ENCODE measurements at regions not wholly inside any gene's neighbourhood (a gene's known extent, or its start where the extent isn't known, plus 50 kb on each side); places are given as distances from the start of the nearest gene placed in this dataset.

- no peak for DNase-seq
Measured at GRCh38 chr4:128600410-128600809, 209.1 kb upstream of the JADE1 start.

- DNase-seq = no peak
Measured at GRCh38 chr4:128597500-128597899, 212.0 kb upstream of the JADE1 start.

GRCh38 chr4:128596853-128597252 lies 212.6 kb upstream of the JADE1 start:
- no peak for DNase-seq

- DNase-seq = no peak
Measured at GRCh38 chr4:128596115-128596514, 213.4 kb upstream of the JADE1 start.

- DNase-seq = no peak
Measured at GRCh38 chr4:128591482-128591881, 218.0 kb upstream of the JADE1 start.

GRCh38 chr4:128590773-128591172 lies 218.7 kb upstream of the JADE1 start:
- DNase-seq = no peak

GRCh38 chr4:128590034-128590740 lies 219.3 kb upstream of the JADE1 start:
- no peak for DNase-seq

GRCh38 chr4:128589384-128589965 lies 220.0 kb upstream of the JADE1 start:
- no peak for DNase-seq

GRCh38 chr4:128587382-128587781 lies 222.1 kb upstream of the JADE1 start:
- no peak for DNase-seq

GRCh38 chr4:128583753-128584712 lies 225.5 kb upstream of the JADE1 start:
- no peak for DNase-seq

- DNase-seq = no peak
Measured at GRCh38 chr4:128582427-128582870, 227.1 kb upstream of the JADE1 start.

- DNase-seq = no peak
Measured at GRCh38 chr4:128579154-128579853, 230.2 kb upstream of the JADE1 start.

GRCh38 chr4:128574706-128575105 lies 234.8 kb upstream of the JADE1 start:
- DNase-seq = peak; percentile 74

GRCh38 chr4:128573781-128574508 lies 235.6 kb upstream of the JADE1 start:
- no peak for DNase-seq

GRCh38 chr4:128572778-128573241 lies 236.7 kb upstream of the JADE1 start:
- no peak for DNase-seq

GRCh38 chr4:128571747-128572146 lies 237.8 kb upstream of the JADE1 start:
- no peak for DNase-seq

- DNase-seq = no peak
Measured at GRCh38 chr4:128570387-128570975, 239.0 kb upstream of the JADE1 start.

- no peak for DNase-seq
Measured at GRCh38 chr4:128566693-128567092, 242.8 kb upstream of the JADE1 start.

GRCh38 chr4:128565565-128566186 lies 243.8 kb upstream of the JADE1 start:
- DNase-seq = peak; percentile 26

- no peak for DNase-seq
Measured at GRCh38 chr4:128565054-128565453, 244.4 kb upstream of the JADE1 start.

GRCh38 chr4:128564081-128564630 lies 245.3 kb upstream of the JADE1 start:
- DNase-seq = no peak

All from activated CD4-positive, alpha-beta T cell treated with anti-CD3 and anti-CD28 coated beads, Interleukin-10, Interleukin-2, amounts not matched to agents 100 ng/mL and 50 ng/mL, durations not matched to agents 16 hours and 8 hours (primary cell).